H4 (cell line): ENCODE measurements at regions not wholly inside any gene's neighbourhood (a gene's known extent, or its start where the extent isn't known, plus 50 kb on each side); places are given as distances from the start of the nearest gene placed in this dataset.
A peak's percentile ranks its signal among the peaks of the same experiment; 100 is the strongest.
"Not testable (repeated sequence)": the region's sequence is repeated elsewhere in the genome, so short reads cannot be mapped to it uniquely, and the experiment has no call there.

Experiments
- DNase-seq: peaks from one replicate; pipeline ENCODE4 v3.0.0-alpha.2; 2015; ENCODE audit warnings: low spot score

DNA sequence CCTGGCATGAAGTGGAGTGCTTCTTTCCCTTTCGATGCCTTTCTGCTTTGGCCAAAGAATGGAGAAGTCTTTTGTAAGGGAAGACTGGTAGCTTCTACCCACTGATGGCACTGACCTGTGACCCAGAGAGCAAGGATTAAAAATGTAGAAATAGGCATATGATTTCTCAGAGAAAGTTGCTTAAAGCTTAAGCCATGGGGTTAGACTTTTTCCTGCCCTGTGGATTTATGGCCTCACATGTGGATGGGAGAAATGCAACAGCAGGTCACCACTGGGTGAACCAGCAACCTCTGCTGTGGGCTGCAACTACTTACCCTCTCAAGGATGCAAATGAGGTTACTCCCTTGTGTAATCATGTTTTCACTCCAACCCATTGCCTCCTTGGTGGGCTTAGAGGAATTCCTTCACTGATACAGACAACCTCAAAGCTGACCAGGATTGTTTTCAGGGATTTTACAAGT is 86.7 kb upstream of the CDC42EP3 start:
- not testable (repeated sequence) for DNase-seq

DNA sequence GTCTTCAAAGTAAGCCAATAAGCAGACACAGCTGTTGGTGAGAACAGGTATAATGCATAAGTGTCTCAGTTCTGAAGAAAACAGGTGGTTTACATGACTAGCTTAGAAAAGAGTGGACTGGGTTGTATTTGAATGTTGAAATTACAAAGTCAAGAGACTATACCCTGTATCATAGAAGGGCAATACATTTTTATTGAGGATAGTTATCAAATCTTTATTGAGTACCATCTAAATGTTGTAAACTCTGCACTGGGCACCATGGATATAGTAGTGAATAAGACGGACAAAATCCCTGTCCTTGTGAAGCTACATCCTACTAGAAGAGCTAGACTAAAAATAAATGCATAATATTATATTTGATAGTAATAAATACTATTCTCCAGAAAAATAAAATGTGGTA is 88.5 kb upstream of the CDC42EP3 start:
- not testable (repeated sequence) for DNase-seq

DNA sequence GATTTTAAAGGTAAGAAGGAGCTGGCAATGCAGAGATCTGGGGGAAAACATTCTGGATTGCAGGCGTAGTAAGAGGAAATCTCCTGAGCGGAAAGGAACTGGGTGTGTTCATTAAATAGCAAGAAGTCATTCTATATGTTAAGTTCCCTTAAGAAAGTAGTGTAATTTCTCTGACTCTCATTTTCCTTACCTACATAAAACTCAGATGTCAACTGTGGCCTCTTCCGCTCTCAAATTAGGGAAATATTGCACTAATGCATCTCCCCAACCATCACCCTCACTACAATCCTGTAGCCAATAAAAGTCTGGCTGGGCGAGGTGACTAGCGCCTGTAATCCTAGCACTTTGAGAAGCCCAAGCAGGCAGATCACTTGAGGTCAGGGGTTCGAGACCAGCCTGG is 89.0 kb upstream of the CDC42EP3 start:
- no peak for DNase-seq

DNA sequence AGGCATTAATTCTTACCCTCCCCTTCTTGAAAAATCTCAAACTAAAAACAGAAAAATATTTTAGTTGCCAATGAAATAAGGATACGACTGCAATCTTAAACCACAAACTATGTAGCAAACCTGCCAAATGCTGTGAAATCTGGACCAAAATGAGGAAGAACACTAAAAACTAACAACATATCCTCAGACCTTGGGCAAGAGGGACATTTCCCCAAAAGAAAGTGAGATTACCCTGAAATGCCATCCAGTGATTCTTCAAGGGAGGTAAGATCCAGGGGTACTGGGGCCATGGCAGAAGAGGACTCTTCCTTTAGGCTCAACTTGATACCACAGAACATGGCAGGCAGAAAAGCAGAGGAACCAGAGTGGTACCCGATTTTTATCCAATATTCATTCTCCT is 90.8 kb upstream of the CDC42EP3 start:
- not testable (repeated sequence) for DNase-seq

DNA sequence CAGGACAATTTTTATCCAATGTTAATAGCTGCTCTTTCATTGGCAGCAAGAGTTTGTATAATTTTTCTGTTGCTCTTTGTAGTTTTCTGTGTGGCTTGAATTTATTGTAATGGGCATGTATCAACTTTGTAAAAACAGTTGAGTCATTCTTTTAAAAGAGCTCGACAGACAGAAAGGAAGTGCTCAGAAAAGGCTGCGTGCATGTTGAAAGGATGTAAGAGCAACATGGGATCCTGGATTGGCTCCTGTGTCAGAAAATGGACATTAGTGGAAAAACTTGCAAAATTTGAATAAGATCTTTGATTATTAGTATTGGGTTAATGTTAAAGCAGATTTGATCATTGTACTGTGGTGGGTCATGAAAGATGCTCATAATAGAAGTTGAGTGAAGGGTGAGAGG is 93.3 kb upstream of the CDC42EP3 start:
- DNase-seq = no peak

DNA sequence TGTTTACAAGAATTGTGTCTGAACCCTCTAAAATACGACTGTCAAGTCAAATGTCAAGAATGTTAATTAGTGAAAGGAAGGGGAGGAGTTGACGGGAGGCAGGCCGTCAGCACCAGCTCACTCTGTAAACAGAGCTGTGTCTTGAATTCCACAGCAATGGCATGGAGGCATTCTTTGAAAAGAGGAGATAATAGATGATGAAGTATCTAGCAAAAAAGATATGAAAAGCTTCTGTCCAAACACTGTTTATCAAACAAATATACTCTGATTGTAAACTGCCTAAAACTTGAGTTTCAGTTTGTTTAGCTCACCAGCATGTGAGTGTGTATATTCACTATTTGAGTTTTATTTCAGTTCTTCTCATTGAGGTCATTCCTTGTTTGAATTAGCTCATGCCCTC is 94.7 kb upstream of the CDC42EP3 start:
- DNase-seq = no peak

DNA sequence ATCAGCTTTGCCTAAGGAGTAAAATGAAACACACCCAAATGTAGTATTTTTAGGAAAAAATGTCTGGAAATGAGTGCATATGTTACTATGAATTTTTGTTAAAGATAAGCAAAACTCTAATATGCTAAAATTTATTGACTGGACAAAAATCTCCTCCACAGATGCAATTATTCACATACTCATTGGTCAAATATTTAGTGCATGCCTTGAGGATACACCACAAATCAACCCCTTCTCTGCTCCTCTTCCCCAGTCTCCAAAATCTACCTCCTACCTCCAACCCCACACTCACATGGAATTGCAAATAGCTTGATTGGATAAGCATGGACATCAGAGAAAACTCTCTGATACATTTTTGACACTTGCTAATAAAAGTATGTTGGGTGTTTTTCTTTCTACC is 95.6 kb upstream of the CDC42EP3 start:
- no peak for DNase-seq

DNA sequence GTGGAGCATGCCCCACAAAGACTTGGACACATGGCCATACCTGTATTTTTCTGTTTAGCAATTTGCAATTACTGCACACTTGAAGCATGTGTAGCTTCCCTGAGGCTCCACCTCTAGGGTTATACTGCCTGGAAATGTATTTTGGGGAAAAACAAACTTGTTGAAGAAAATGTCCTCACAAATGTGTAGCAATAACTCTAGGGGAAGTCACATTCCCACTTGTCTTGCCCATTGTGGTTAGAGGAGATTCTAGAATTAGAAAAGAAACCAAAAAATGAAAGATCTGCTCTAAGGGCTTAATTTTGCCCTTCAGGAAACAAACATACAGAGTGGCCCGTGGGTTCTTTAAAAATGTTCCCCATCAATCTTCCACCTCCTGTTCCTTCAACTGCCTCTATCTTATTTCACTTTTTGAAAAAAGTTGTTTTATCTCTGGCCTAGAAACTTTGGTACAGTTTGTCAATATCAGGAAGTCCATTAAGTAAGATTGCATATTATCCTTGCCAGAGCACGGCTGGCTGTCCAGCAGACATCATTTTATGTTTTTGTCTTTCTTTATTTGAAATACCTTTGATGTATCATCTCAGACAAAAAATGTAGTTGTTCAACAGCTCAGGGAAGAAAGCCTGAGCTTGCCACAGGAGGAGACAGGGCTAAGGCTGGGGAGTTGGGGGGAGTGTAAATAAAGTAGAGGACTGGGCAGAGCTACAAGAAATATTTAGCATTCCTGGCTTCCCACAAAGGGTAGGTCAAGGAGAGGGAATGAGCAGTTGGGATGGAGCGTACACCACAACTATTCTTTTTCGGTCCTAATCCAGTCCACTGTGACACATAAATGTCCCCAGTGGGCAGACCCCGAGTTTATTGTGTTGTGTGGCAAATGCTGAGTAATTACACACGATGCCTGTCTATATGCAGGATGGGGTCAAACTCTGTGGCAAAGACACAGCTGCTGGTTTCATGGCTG is 96.8 kb upstream of the CDC42EP3 start:
- peak; percentile 64 for DNase-seq

DNA sequence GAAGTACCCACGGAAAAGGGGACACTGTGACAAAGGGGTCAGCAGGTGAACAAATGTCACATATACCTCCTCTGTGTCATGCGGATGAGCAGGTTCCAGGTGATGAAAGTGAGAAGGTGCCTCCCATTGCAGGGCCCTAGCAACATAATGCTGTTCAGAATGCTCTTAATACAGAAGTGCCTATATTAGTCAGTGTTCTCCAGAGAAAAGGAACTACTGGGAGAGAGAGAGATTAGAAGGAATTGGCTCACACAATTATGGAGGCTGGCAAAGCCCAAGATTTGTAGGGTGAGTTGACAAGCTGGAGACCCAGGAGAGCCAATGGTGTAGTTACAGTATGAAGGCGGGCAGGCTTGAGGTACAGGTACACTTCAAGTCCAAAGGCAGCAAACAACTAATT is 98.1 kb upstream of the CDC42EP3 start:
- DNase-seq = no peak

DNA sequence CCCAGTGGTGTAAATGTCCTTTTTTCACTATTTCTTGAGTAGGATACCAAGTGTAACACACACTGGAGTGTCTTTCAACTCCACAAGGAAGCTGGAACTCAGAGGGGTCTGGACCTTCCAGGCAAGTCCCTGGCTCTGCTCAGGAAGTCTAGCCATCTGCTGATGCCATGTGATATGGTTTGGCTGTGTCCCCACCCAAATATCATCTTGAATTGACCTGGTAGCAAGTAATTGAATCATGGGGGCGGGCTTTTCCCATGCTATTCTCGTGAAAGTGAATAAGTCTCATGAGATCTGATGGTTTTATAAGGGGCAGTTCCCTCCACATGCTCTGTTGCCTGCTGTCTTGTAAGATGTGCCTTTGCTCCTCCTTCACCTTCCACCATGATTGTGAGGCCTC is 99.4 kb upstream of the CDC42EP3 start:
- no peak for DNase-seq

DNA sequence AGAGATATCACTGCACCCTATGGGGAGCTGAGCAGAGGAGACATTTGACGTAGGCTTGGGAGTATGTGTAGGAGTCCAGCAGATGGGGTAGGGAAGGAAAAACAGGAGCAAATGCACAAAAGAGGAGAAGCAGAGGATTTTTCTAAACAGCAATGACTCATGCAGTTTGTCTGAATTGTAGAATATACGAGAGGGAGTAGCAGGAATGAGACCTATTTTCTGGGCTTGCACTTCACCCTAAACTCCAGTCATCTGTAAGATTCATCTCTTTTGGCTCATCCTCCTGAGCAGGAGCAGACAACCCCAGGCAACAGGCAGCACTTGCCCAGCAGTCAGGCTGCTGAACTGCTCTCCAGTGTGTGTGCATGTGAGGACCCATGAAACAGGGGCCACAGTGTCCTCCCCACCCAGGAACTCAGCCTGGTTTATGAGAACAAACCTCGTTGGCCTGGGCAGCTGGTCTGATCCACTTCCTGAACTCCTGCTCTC is 100.2 kb upstream of the CDC42EP3 start:
- no peak for DNase-seq

DNA sequence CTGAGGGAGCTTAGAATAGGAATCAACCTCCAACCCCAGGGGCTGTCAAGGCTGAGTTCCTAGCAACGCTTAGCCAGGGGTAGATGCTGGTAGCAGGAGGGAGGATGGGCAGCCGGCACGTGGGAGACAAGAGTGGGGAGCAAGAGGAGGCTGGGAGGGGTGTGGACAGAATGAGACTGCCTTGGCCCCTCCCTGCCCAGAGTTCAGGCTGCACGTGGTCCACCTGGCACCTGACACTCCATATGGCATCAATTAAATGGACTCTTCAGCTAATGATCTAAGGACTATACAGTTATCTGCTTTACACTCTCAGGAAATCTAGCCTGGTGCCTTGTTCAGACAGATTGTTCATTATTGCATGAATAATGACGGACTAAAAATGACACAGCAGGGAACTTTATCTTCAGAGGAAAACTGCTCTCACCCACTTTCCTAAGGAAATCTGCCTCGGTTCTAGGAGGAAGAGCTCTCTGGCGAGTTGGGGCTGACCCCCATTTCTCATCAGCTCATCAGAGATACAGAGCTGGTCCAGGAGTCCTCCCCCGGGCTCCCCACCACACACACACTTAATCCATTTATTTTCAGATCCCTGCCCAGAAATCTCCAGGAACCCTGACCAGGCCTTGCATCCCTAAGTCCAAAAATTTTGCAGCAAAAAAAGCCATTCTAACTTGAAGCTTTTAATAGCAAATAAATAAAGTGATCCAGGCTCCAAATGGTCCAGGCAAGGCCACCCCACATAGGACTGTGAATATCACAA is 102.1 kb upstream of the CDC42EP3 start:
- DNase-seq = no peak

DNA sequence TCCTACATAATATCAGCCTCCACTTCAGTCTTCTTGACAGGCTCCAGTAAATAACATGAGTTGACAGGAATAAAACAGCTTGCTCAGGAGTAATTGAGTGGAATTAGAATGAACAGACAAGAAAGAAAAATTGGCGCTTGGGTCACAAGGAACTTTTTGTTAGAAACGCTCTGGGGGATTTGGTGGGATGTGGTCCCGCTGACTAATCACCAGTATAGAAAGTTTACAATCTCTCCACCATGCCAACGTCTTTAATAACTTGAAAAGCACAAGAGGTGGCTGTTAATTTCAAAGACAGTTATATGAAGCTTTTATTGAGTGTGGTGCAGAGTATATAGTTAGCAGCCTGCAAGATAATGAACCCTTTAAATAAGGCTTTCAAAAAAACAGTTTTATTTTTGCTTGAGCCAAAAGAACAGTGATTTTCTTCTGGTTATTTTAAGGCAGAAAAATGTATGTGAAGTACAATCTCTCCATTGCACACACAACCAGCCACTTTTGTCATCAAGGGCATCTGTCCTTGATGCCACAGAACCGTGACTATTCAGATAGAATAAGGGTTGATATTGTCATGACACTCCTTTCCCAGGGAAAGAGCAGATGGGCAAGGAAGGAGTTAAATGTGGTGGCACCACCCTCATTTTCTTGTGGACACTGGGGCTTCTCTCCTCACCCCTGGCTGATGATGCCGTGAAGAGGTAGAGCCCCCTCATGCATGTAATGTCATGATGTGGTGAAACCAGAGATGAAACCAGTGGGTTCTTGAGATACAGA is 102.9 kb upstream of the CDC42EP3 start:
- not testable (repeated sequence) for DNase-seq

DNA sequence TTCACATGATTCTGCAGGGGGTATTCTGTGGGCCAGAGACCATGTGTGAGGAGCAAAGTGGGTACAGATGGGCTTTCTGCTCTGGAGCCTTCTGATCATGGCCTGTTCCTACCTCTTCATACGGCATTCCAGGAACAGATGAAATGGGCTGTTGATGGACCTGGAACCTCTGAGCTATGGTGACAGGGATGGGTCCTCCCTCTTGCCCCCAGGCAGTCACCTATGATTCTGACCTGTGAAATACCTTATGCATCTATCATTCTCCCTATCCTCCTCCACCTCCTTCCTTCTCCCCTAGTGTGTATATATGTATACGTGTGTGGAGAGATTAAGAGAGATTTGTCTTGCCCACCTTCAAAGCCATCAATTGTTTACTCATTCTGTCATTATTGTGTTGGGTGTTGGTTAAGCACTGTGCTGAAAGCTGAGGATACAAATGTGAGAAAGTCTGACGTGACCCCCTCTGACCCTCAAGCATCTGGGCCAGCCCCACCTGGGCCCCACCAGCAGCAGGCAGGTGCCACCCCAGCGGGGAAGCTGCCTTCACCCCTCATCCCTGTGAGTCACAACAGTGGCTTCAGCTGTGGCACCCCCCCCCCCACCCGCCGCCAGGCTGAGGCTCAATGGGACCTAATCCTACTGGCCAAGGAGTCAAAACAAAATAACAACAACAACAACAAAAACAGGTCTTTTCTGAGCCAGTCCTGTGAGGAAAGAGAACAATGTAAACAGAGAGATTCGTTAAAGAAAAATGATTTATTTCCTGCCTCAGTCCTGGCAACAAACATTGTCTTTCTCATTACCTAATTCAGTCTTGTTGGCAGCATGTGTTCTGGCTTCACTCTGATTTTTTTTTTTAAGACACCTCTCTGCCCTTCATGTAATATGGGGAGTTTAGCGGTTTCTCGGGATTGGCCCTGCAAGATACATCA is 103.8 kb upstream of the CDC42EP3 start:
- DNase-seq = no peak

DNA sequence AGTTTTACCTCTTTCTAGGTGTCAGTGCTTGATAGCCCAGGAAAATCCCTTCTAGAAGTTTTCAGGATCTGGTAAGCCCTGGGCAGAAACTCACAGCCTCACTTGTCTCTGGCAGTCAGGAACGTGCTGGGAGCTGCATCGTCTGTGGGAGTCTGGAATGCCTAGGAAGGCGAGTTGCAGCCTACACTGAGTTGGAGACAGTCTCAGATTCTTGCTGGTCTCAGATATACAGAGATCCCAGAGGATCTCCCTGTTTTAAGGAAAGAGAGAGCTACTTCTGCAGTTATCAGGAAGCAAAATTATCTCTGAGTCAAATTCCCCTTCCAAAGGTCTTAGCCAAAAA is 104.4 kb upstream of the CDC42EP3 start:
- no peak for DNase-seq

DNA sequence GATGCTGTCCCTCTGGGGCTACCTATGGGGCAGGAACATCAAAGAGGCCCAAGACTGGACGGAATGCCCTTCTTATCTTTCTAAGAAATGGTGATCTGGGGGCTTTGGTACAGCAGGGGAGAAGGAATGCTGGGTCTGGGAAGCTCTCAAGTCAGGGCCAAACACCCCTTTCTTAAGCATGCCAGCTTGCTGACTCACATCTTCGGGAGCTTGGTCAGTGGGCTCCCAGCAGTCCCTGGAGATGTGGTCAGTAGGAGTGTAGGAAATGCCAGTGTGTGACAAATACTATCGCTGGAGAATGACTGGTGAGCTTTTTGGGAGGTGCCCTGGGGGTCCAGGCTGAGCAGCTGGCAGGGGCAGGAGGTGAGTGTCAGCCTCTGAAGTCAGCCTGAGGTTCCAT is 105.0 kb upstream of the CDC42EP3 start:
- peak; percentile 63 for DNase-seq

DNA sequence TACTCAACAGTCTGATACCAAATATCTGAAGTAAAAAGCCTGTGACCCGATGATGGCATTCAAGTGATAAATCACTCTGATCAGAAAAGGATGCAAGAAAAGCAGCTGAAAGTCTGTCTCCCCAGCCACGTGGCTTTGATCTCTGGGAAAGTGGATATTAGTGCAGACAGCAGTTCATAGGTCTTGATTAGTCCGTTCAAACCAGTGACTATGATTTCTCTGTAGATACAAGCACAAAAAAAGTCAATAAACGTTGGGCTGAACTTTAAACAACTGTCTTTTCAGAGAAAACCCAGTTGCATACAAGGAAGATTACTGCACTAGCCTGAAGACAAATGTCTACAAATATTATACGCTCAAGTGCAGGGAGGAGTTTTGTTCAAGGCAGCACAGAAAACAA is 107.7 kb upstream of the CDC42EP3 start:
- no peak for DNase-seq

DNA sequence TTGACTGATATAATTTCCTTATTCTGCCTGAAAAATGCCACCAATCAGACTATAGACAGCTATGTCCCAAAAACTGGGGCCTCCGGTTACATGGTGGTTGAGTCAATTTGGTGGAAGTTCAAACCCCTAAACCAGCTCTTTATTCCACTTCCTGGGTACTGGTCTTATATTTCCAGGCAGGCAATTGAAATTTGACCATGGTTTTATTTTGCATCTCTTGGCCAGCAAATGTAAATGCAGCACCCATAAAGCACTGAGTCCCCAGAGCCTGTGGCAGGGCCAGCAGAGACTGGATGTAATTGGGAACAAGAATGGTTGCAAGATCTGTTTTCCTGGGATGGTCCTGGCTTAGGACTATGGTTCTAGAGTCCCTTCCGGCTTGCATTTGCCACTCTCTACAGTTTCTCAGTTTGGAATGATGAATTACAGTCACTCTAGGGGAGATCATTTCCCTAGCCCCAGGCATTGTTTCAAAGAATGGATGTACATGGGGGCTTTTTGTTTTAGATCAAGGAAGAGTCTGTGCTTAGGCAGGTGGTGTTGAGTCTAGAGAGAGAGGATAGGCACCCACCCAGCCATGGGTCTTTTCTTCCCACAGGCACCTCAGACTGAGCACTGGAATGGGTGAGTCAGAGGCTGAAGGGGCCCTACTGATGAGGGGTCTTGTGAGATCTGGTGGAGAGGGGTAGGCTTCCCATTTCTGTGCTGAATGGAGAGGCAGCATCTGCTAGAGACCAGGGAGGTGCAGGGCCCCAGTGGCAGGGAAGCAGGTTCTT is 108.4 kb upstream of the CDC42EP3 start:
- DNase-seq = no peak

DNA sequence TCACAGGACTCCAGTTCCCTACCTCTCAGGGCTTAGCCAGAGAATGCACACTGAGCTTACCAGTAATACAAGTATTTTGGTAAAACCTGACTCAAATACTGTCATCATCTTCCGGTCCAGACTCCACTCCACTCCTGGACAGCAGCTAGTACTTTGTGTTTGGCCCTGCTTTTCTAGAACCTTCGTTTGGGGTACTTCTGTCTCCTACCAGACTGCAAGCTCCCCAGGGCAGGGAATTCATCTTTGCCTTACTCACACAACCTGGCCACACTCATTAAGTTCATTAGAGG is 108.9 kb upstream of the CDC42EP3 start:
- DNase-seq = no peak

DNA sequence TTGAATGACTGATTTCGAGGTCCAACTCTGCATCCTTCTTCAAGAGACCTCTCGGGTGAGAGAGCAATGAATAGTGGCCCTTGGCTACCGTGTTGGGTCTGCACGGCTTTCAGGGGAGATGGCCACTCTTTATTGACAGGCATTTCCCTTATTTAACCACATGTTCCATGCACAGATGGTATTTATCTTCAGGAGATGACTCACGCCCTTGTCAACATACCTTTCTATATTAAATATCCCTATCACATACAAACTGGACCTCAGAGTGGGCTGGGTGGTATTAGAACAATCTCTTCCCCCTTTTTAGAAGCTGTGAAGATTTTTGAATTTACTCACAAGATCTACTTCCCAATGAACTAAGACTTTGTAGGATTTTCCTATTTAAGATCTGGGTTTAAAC is 109.6 kb upstream of the CDC42EP3 start:
- DNase-seq = no peak
